Brain microvascular endothelial cell (primary cell): ENCODE measurements at regions not wholly inside any gene's neighbourhood (a gene's known extent, or its start where the extent isn't known, plus 50 kb on each side); places are given as distances from the start of the nearest gene placed in this dataset.
A peak's percentile ranks its signal among the peaks of the same experiment; 100 is the strongest.
"Not testable (repeated sequence)": the region's sequence is repeated elsewhere in the genome, so short reads cannot be mapped to it uniquely, and the experiment has no call there.

ENCODE experiments used
- DNase-seq: peaks from one replicate; pipeline ENCODE4 v3.0.0-alpha.2; 2020
- H3K27ac ChIP-seq: fragments of 250-450 bp; sonication (Bioruptor Pico); 2 replicates; pipeline ENCODE4 v1.5.1; 2020; ENCODE audit warnings: mild to moderate bottlenecking, moderate library complexity
- H3K27me3 ChIP-seq: fragments of 250-450 bp; sonication (Bioruptor Pico); replicated peaks from 2 replicates; pipeline ENCODE4 v1.5.1; 2020; ENCODE audit warnings: mild to moderate bottlenecking
- H3K36me3 ChIP-seq: fragments of 250-450 bp; sonication (Bioruptor Pico); replicated peaks from 2 replicates; pipeline ENCODE4 v1.5.1; 2020; ENCODE audit warnings: mild to moderate bottlenecking
- H3K4me3 ChIP-seq: 2 replicates; pipeline ENCODE4 v1.5.1; 2011; ENCODE audit warnings: low read depth, mild to moderate bottlenecking, control low read depth, low read length, moderate library complexity
- CTCF ChIP-seq: IDR thresholded peaks from 2 replicates; pipeline ENCODE4 v1.5.1; 2011; ENCODE audit warnings: low read depth, mild to moderate bottlenecking, moderate library complexity, low read length, control low read depth, inconsistent platforms; ENCODE audit errors: missing control alignments
- in situ Hi-C: cut with HindIII; loops from 2 replicates; pipeline ENCODE4 v1.10.0; 2017; ENCODE audit warnings: low sequenced_read_pairs, low pct_ligation_motif_present

DNA sequence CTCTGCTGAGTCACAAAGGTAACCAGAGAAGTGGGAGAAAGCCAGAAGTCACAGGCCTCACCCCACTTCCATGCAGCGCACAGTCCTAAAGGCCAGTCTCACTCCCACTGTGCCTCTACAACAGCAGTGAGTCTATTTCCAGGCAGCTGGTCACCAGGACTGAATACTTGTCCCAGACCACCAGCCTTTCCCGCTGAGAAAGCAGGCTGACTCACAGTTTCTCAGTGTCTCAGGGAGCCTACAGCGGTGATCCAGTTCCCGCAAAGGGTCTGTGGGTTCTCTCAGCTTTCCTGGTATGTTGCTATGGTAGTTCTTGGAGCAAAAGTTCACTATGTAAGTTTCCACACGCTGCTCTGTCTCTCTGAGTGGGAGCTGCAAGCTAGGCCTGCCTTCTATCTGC lies 622.5 kb downstream of the RNF144A start:
- in situ Hi-C loops: no loop called here
- no peak for TF ChIP-seq CTCF
- peak; percentile 95 for DNase-seq
- Histone ChIP-seq H3K4me3 (no peak overlapping the region), H3K27me3 (no peaks in the 10 kb centered on the region), H3K27ac (peak overlapping the region; percentile 79), H3K36me3 (no peaks in the 10 kb centered on the region)

DNA sequence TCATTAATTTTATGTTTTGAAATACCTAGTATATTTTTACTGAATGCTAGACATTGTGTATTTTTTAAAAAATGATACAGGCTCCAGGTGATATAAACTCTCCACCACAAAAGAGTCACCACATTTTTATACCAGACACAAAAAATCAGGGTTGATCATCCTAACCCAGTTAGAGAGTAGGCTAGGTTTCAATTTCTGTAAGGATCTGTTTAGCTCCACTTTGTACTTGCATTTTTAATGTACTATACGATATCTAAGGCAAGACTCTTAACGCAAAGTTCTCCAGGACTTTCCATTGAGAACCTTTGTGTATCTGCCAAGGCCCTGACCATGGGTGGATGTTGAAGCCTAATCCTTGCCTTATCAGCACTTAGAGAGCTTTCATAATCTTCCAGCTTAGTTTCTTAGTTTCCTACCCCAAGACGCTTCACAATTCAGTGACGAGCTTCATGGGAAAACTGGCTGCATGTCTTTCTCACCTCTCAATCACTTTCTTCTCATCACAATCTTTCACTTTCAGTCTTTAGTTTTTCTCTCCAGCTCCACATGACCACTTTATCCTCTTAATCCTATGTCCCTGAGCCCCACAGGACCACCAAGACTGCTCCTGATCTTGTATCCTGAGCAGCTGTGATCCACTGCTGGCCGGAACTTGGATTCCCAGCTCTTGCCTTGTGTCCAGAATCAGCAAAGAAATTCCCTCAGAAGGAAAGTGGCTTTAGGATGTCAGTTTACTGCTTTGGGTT lies 635.8 kb downstream of the RNF144A start:
- TF ChIP-seq CTCF: no peak
- no peak for DNase-seq
- Histone ChIP-seq H3K4me3 (no peak overlapping the region), H3K27me3 (no peaks in the 10 kb centered on the region), H3K36me3 (no peaks in the 10 kb centered on the region), H3K27ac (no peak overlapping the region)
- in situ Hi-C loops: no loop called here

- DNase-seq: no peak
- no peak for TF ChIP-seq CTCF
- no peaks in the 10 kb centered on the region for H3K36me3 ChIP-seq
- no peak overlapping the region for H3K4me3 ChIP-seq
- no peak overlapping the region for H3K27ac ChIP-seq
- no peaks in the 10 kb centered on the region for H3K27me3 ChIP-seq
- in situ Hi-C loops: no loop called here
Observed at GRCh38 chr2:7555260-7555659, 638.0 kb downstream of the RNF144A start.

- in situ Hi-C loops: no loop called here
- H3K27me3 ChIP-seq: no peaks in the 10 kb centered on the region
- TF ChIP-seq CTCF: no peak
- H3K4me3 ChIP-seq: no peak overlapping the region
- H3K36me3 ChIP-seq: no peaks in the 10 kb centered on the region
- H3K27ac ChIP-seq: no peak overlapping the region
- no peak for DNase-seq
Observed at GRCh38 chr2:7557376-7557775, 640.2 kb downstream of the RNF144A start.

GRCh38 chr2:7559791-7560190 lies 642.6 kb downstream of the RNF144A start:
- no peak overlapping the region for H3K27ac ChIP-seq
- no peak for DNase-seq
- no peaks in the 10 kb centered on the region for H3K36me3 ChIP-seq
- in situ Hi-C loops: no loop called here
- TF ChIP-seq CTCF: no peak
- no peak overlapping the region for H3K4me3 ChIP-seq
- H3K27me3 ChIP-seq: no peaks in the 10 kb centered on the region

DNA sequence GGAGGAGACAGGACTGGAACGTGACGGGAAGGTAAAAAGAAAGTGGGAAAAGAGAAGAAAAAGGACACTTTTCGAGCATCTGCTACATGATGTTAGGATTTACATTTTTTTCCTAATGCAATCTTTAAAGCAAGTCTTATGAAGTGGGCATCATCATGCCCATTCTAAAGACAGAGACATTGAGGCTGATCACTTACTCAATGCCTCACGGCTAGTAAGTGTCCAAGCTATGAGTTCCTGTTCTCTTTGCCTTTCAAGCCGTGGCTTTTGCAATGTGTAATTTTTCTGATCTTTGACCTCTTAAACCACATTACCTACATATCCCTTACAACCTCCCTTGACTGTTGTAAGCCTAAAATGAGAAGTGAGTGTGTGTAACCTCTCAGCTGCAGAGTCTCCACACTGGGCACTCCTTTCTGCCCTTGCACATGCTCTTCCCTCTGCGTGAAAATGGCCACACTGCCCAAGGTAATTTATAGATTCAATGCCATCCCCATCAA lies 649.2 kb downstream of the RNF144A start:
- no peak for TF ChIP-seq CTCF
- H3K27ac ChIP-seq: no peak overlapping the region
- in situ Hi-C loops: no loop called here
- H3K36me3 ChIP-seq: no peaks in the 10 kb centered on the region
- H3K4me3 ChIP-seq: no peak overlapping the region
- DNase-seq: no peak
- H3K27me3 ChIP-seq: no peaks in the 10 kb centered on the region

GRCh38 chr2:7567116-7567515 lies 649.9 kb downstream of the RNF144A start:
- H3K27ac ChIP-seq, H3K4me3 ChIP-seq, H3K27me3 ChIP-seq, DNase-seq, H3K36me3 ChIP-seq, in situ Hi-C loops: not testable (repeated sequence)
